ENCODE measurements at regions not wholly inside any gene's neighbourhood (a gene's known extent, or its start where the extent isn't known, plus 50 kb on each side); places are given as distances from the start of the nearest gene placed in this dataset.

DNA sequence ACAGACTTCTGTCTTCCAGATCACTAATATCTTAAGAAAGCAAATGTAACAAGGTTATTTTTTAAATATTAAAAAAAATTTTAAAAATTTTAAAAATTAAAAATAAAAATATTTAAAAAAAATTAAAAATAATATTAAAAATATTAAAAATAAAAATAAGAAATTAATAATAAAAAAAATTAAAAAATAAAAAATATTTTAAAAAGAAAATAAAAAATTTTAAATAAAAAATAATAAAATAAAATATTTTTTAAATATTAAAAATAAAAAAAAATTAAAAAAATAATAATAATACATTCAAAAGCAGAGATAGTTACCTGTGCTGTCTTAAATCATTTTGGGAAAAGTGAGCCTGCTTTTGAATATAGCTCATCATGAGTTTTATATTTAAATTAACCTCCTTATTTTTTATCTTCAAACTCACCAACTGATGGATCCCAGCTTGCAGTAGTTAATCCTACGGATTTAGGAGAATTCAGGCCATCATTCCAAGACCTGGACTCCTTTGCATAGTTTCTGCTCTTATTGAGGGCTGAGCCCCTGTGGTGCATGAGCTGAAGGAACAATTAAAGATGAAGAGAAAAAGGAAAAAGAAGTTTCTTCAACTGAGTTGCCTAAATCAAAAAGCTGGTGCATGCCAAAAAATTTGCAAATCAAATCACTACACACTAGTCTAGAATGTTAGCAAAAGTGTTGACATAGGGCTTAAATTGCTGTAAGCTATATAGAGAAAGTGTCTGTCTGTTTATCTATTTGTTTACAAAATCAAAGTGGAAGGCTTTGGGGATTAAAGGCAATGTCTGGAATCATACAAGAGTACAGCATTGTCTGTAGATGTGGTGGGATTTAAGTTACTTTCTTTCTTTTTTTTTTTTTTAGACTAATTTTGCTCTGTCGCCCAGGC lies 50.5 kb upstream of the ZNF438 start:
- H3K27ac ChIP-seq, result no peak overlapping the region
- peaks cover 3% of the 10 kb centered on the region; the same call in 1 of the 2 replicates for H3K4me1 ChIP-seq (replicated peaks)
- DNase-seq (ENCODE audit: low read depth in 1 of 2, low spot score in 2 of 2), result no peak
- H3K4me3 ChIP-seq, result no peak overlapping the region
- no peaks in the 10 kb centered on the region for H3K27me3 ChIP-seq (replicated peaks)
- no peaks in the 10 kb centered on the region for H3K36me3 ChIP-seq
- H3K9me3 ChIP-seq (replicated peaks), result no peaks in the 10 kb centered on the region

DNA sequence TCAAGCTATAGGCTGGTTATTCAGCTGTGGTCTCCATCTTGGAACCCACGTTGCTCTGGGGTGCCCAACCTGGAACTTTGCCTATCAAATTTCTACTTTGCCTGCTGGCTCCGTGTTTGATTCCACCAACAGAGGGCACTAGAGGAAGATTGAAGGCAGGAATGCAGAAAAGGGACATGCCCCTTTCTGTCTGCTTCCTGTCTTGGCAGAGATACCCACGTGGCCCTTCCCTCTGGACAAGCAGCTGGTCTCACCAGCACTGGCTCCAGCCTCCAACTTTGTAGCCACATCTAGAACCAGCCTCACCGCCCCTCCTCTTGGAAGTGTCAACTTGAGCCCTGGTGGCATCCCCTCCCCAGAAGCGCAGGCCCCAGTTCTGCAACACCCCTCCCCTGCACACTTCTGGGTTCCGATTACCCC lies 52.1 kb upstream of the ZNF438 start:
- Histone ChIP-seq H3K4me3 (no peak overlapping the region), H3K4me1 (replicated peaks) (peaks cover 3% of the 10 kb centered on the region; the same call in 1 of the 2 replicates), H3K9me3 (replicated peaks) (no peaks in the 10 kb centered on the region), H3K27ac (no peak overlapping the region), H3K27me3 (replicated peaks) (no peaks in the 10 kb centered on the region), H3K36me3 (no peaks in the 10 kb centered on the region)
- peak; percentile 57 to 71 for DNase-seq (ENCODE audit: low read depth in 1 of 2, low spot score in 2 of 2)

DNA sequence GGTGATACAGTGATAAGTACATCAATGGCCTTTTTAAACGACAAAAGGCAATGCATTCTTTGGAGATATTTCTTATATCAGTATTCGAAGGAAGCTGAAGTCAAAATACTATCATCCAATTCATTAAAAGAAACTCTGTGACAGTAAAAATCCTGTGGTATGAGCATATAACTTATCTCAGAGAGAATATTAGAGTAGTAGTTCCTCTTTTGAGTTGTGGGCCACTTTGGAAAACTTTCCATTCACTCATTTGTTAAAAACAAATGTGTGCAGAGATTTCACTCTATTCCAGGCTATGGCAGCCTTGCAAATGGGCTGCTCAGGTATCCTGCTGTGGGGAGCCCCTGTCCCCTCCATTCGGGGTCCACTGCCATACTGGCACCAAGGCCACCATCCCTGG lies 55.3 kb upstream of the ZNF438 start:
- Histone ChIP-seq H3K27ac (no peak overlapping the region), H3K4me3 (no peak overlapping the region), H3K9me3 (replicated peaks) (no peaks in the 10 kb centered on the region), H3K27me3 (replicated peaks) (no peaks in the 10 kb centered on the region), H3K36me3 (no peaks in the 10 kb centered on the region), H3K4me1 (replicated peaks) (peaks cover 3% of the 10 kb centered on the region; the same call in 1 of the 2 replicates)
- no peak for DNase-seq (ENCODE audit: low read depth in 1 of 2, low spot score in 2 of 2)

DNA sequence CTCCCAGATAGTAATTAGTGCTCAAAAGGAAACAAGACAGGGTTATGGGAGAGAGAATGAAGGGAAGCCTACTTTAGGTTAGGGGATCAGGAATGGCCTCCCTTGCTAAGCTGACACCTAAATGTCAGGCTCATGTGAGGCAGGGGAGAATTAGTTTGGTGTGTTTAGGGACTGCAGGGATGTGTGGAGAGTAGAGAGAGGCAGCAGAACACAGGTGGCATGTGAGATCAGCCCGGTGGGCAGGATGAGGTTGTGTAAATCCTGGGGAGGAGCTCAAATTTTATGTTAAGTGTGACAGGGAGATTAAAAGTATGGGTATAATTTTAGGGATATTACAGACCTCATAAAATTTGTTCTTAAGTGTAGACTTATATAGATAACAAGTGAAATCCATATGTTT lies 56.2 kb upstream of the ZNF438 start:
- Histone ChIP-seq H3K4me1 (replicated peaks) (peaks cover 3% of the 10 kb centered on the region; the same call in 1 of the 2 replicates), H3K27ac (no peak overlapping the region), H3K4me3 (no peak overlapping the region), H3K36me3 (no peaks in the 10 kb centered on the region), H3K27me3 (replicated peaks) (no peaks in the 10 kb centered on the region), H3K9me3 (replicated peaks) (no peaks in the 10 kb centered on the region)
- no peak for DNase-seq (ENCODE audit: low read depth in 1 of 2, low spot score in 2 of 2)

DNA sequence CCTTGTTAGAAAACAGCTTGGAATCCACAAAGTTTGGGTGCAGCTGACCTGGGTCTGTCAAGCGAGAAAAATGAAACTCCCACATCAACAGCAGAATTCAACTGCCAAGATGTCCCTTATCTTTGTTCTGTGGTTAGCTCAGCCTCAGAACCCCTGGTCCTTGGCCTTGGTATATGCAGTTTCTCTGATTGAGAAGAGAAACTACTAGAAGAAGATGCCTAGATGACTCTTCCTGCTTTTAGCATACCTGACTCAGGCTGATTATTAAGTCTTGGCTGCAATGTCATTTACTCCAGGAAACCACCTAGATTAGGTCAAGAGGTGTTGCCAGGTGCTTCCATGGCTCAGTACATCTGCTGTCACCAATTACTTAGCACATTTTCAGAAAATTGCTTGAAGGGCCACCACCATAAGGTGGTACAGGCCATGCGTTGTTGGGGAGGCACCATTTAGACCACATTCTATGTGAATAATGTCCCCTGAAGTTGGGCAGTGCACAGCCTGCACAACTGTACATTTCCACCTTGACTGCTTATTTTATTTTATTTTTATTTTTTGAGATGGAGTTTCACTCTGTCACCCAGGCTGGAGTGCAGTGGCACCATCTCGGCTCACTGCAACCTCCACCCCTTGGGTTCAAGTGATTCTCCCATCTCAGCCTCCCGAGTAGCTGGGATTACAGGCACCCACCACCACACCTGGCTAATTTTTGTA lies 59.4 kb upstream of the ZNF438 start:
- Histone ChIP-seq H3K27me3 (replicated peaks) (no peaks in the 10 kb centered on the region), H3K27ac (no peak overlapping the region), H3K9me3 (replicated peaks) (no peaks in the 10 kb centered on the region), H3K4me1 (replicated peaks) (no peaks in the 10 kb centered on the region), H3K4me3 (no peak overlapping the region), H3K36me3 (no peaks in the 10 kb centered on the region)
- DNase-seq (ENCODE audit: low read depth in 1 of 2, low spot score in 2 of 2), result no peak

DNA sequence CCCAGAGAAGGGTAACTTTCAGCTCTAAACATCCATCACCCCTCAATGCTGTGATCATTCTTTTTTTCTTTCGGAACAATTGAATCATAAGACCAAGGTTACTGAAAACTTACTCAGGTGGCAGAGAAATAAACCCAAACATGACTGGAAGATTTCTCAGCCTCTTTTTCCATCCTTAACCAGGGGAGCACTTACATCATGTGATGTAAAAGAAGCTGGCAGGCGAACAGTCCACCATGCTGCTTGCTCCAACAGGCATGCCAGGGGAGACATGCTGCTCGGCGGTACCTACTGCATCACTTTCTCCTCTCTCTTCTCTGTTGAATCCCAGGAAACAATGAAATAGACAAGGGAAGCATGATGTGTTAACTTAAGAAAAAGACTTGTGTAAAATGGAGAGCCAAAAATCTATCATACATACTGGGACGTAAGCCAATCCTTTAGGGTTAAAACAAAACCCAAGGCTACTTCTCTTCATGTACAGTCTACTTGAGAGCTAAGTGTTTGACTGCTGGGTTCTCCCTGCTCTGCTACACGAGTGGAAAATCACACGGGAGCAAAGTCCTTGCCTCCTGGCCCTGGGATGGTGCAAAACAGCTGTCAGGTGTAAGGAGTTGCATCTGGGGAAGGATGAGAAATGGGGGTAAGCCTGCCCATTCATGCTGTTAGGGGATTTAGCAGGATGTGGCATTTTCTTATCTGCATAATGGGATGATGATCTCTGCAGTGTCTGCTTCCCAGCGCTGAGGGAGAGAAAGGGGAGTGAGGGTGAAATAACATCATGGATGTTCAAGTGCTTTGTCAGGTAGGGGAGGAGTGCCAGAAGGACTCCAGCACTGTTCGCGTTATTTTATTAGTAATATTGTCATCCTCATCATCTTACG lies 64.3 kb upstream of the ZNF438 start:
- no peak for DNase-seq (ENCODE audit: low read depth in 1 of 2, low spot score in 2 of 2)

DNA sequence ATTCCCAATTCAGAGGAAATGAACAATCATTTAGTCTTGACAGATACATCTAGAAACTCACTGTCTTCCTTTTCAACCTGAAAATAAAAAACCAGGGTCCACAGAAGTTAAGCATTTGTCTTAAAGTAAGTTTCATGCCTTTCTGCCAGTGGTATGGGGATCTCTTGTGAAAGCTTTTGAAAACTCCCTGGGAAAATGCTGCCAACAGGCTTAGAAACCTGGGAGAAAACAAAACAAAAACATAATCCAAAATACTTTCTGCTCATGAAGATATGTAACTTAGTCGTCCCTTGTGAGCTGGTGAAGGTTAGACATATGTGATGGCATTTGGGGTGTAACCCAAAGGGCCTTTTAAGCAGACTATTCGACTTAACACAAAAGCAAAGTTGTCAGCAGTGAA lies 66.4 kb upstream of the ZNF438 start:
- DNase-seq (ENCODE audit: low read depth in 1 of 2, low spot score in 2 of 2), result no peak
- no peaks in the 10 kb centered on the region for H3K36me3 ChIP-seq
- no peaks in the 10 kb centered on the region for H3K9me3 ChIP-seq (replicated peaks)
- H3K27me3 ChIP-seq (replicated peaks), result no peaks in the 10 kb centered on the region
- no peak overlapping the region for H3K4me3 ChIP-seq
- H3K27ac ChIP-seq, result no peak overlapping the region
- peaks cover 30% of the 10 kb centered on the region for H3K4me1 ChIP-seq (replicated peaks)

More for the DNA sequence above, 64.3 kb upstream of the ZNF438 start:
- no peak overlapping the region for H3K4me3 ChIP-seq
- H3K36me3 ChIP-seq, result no peaks in the 10 kb centered on the region
- H3K9me3 ChIP-seq (replicated peaks), result no peaks in the 10 kb centered on the region
- H3K4me1 ChIP-seq (replicated peaks), result peaks cover 19% of the 10 kb centered on the region
- H3K27ac ChIP-seq, result no peak overlapping the region
- H3K27me3 ChIP-seq (replicated peaks), result no peaks in the 10 kb centered on the region

DNA sequence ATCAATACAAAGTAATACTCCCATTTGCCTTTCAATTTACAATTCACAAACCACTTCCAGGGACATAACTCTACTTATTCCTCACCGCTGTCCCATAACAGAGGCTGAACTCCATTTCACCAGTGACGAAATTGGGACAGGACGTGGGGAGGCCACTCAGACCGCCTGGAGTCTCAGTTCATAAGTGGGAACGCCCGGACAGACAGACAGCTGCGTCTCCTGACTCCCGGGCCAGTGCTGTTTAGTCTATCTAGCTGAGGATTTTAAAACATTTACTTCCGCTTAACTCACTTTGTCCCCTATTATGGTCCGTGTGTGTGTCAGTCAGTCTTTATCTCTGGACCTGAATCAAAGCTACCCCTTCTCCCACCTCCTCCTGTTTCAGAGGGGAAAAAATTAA lies 67.4 kb upstream of the ZNF438 start:
- H3K27ac ChIP-seq, result no peak overlapping the region
- peak; percentile 41 to 59 for DNase-seq (ENCODE audit: low read depth in 1 of 2, low spot score in 2 of 2)
- no peaks in the 10 kb centered on the region for H3K36me3 ChIP-seq

DNA sequence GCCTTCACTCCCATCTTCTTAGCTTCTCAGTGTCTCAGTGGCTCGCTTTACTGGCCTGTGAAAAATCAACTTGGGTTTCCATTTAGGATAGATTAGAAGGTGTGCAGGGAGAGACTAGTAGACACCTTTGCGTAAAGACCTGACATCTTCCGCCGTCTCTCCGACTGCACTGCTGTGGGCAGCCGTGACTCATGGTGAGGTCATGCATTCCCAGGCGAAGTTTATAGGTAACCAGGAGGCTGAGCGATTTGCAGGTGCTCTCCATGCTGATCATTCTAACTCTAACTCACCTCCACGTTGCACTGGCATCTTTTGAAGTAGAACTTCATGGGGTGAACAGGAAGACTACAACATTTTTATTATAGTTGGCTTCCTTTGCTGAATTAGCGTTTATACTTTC lies 68.0 kb upstream of the ZNF438 start:
- H3K36me3 ChIP-seq, result no peaks in the 10 kb centered on the region
- H3K4me3 ChIP-seq, result no peak overlapping the region
- H3K4me1 ChIP-seq (replicated peaks), result peaks cover 30% of the 10 kb centered on the region
- H3K27ac ChIP-seq, result no peak overlapping the region
- H3K27me3 ChIP-seq (replicated peaks), result no peaks in the 10 kb centered on the region
- peak; percentile 13 to 50 for DNase-seq (ENCODE audit: low read depth in 1 of 2, low spot score in 2 of 2)
- no peaks in the 10 kb centered on the region for H3K9me3 ChIP-seq (replicated peaks)

More for the DNA sequence above, 67.4 kb upstream of the ZNF438 start:
- Histone ChIP-seq H3K4me1 (replicated peaks) (peaks cover 30% of the 10 kb centered on the region), H3K4me3 (no peak overlapping the region), H3K9me3 (replicated peaks) (no peaks in the 10 kb centered on the region), H3K27me3 (replicated peaks) (no peaks in the 10 kb centered on the region)

DNA sequence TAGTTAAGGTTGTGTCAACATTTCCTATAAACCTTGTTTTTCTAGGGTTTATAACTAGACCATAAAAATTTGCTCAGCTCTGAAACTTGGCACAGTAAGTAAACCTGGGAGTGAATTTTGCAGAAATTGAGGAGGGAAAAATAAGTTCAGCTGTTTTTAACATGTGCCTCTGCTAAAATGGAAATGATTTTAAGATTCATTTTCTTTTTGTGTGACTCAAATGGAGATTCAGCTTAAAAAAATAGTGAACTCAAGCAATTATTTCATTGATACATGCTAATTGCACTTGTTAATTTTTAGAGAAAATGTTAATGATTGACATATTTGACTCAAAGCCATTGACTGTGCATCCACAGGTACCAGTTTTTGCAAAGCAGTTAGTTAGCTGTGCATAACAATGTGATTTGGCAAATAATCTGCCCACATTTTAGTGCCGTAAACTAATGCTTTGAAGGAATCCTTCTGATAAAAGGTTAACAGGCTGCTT lies 68.5 kb upstream of the ZNF438 start:
- Histone ChIP-seq H3K27ac (no peak overlapping the region), H3K9me3 (replicated peaks) (no peaks in the 10 kb centered on the region), H3K36me3 (no peaks in the 10 kb centered on the region), H3K27me3 (replicated peaks) (no peaks in the 10 kb centered on the region), H3K4me1 (replicated peaks) (peaks cover 30% of the 10 kb centered on the region), H3K4me3 (no peak overlapping the region)
- no peak for DNase-seq (ENCODE audit: low read depth in 1 of 2, low spot score in 2 of 2)

DNA sequence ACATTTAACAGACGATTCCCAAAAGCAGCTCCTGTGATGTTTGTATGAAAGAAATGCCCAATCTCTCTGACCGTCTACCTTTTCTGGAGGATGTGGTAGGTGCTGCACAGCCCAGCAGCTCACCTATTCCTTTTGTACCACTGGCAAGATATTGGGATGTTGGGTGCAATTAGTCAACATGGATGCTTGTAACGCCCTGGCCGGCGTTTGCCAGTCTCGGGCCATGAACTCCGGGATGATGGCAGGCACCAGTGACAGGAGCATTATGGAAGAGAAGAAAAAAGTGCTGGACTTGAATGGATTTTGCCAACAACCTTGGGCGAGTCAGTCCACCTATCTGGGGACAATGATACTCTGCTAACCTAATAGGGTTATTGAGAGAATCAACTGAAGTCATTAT lies 69.0 kb upstream of the ZNF438 start:
- H3K27ac ChIP-seq, result no peak overlapping the region
- no peak overlapping the region for H3K4me3 ChIP-seq

DNA sequence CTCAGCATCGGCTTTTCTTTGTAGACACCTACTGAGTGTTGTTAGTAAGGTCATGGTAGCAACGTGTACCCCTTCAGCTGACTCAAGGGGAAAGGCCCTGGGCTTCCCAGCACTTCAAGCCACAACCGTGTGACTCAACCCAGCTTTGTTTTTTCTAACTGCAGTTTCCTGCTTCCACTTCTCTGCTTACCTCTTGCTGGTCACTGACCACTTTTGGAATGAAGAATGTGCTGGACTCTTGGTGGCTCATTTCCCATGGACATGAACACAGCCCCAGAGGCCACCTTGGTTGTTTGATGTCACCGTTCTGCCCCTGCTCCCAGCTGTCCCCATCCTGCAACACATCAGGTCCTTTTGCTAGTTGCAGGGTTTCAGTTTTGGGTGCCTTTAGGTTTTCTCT lies 69.5 kb upstream of the ZNF438 start:
- Histone ChIP-seq H3K4me1 (replicated peaks) (peaks cover 30% of the 10 kb centered on the region), H3K27ac (peak overlapping the region; percentile 46), H3K36me3 (no peaks in the 10 kb centered on the region), H3K4me3 (no peak overlapping the region), H3K27me3 (replicated peaks) (no peaks in the 10 kb centered on the region), H3K9me3 (replicated peaks) (no peaks in the 10 kb centered on the region)
- DNase-seq (ENCODE audit: low read depth in 1 of 2, low spot score in 2 of 2), result peak; percentile 77 to 82

More for the DNA sequence above, 69.0 kb upstream of the ZNF438 start:
- Histone ChIP-seq H3K4me1 (replicated peaks) (peaks cover 30% of the 10 kb centered on the region), H3K9me3 (replicated peaks) (no peaks in the 10 kb centered on the region), H3K36me3 (no peaks in the 10 kb centered on the region), H3K27me3 (replicated peaks) (no peaks in the 10 kb centered on the region)
- DNase-seq (ENCODE audit: low read depth in 1 of 2, low spot score in 2 of 2), result no peak

DNA sequence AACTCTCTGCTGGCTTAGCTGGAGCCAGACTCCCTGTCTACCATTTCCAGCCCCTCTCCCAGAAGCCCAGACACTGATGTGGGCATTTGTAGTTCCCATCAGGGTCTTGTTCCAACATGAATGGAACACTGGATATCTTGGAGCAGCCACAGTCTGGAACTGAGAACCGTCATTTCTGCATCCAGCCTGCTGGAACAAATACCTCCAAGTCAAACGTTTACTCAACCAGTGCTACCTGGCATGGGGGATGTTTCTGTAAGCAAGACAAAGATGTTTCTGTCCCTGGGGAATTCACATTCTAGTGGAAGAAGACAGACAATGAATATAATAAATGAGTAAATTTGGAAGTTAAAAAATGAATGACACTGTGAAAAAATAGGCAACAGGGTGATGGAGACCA lies 70.8 kb upstream of the ZNF438 start:
- Histone ChIP-seq H3K27me3 (replicated peaks) (no peaks in the 10 kb centered on the region), H3K9me3 (replicated peaks) (no peaks in the 10 kb centered on the region), H3K4me3 (no peak overlapping the region), H3K36me3 (no peaks in the 10 kb centered on the region), H3K27ac (0 out of 2 replicates have a peak overlapping the region, but pooled peaks have one; percentile 46), H3K4me1 (replicated peaks) (peaks cover 30% of the 10 kb centered on the region)
- DNase-seq (ENCODE audit: low read depth in 1 of 2, low spot score in 2 of 2), result no peak

Data from SJSA1 (cell line).